HG03103 (cell line): ENCODE measurements at regions not wholly inside any gene's neighbourhood (a gene's known extent, or its start where the extent isn't known, plus 50 kb on each side); places are given as distances from the start of the nearest gene placed in this dataset.

Experiments
- ATAC-seq: cut with Tn5 transposase; IDR thresholded peaks from one replicate; pipeline ENCODE4 v1.9.1; 2021; ENCODE audit warnings: low read depth; ENCODE audit not compliant: unreplicated experiment

- ATAC-seq: no peak
Measured at GRCh38 chr1:173128742-173129141, 78.0 kb upstream of the TNFSF18 start.

DNA sequence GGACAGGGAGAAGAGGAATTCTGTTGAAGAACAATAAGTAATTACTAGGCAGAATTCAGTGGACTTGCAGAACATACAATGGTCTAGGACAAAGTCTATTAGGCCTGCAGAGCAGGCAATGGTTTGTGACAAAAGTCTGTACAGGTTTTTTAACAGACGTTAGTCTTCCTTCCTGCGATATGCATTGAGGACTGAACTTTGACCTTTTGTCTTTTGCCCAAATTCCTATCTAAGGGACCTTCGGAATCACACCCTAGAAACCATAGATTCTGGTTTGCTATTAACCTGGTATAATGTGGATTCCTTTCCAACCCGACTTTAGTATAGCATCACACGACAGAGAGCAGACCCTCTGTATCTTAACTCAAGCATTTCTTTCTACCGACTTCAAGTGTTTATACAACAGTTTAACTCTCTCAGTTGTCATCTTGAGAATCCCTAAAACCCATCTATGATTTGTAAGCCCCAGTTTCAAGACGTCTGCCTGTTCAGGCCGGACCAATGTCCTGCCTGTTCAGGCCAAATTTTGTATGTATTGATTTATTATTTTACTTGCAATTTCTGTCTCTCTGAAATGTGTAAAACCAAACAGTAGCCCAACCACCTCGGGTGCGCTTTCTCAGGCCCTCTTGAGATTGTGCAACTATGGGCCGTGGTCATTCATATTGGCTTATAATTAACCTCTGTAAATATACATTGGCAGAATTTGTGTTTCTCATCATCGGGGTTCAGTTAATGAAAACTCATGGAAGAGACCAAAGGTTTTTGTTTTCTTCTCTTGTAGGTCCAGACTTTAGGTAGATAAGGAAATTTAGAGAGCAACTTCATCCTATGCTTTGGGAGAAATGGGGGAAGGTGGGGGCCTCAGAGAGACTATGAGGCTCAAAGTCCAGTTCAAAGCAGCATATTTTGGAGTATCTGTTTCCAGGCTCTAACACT lies 76.9 kb upstream of the TNFSF18 start:
- no peak for ATAC-seq

DNA sequence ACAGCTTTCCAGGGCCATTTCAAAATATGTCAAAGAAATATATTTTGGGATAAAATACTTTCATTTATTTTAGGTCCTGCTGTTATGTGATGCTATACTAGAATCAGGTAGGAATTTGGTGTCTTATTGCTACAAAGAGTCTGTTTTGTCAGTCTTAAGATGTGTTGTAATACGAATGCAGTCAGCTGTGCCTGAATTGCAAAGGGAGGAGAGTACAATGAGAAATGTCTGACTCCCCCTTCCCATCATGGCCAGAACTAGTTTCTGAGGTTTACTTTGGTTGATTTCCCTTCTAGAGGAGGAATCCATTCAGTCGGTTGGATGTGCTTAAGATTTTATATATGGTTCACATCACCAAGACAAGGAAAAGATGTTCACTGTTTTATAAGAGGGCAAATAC lies 75.7 kb upstream of the TNFSF18 start:
- ATAC-seq: no peak

GRCh38 chr1:173122958-173123852 lies 72.5 kb upstream of the TNFSF18 start:
- no peak for ATAC-seq

- ATAC-seq: no peak
Measured at GRCh38 chr1:173122344-173122935, 71.7 kb upstream of the TNFSF18 start.

- no peak for ATAC-seq
Measured at GRCh38 chr1:173118404-173118803, 67.7 kb upstream of the TNFSF18 start.

DNA sequence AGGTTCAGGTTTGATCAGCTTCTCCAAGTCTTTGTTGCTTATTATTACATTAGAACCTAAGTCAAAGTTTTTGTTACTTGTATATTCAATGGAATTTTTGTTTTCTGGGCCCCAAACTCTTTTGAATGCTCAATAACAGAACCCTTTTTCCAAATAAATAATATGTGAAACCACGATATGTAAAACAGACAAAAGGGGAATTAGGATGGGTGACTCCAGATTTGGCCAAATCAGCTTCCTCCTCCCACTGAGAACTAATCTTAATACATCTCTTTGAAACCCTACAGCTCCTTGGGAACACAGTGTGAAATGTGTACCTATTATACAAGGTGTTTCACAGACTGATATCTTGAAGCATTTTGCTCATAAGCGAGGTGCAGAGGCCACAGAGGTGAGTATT lies 67.0 kb upstream of the TNFSF18 start:
- ATAC-seq: no peak

DNA sequence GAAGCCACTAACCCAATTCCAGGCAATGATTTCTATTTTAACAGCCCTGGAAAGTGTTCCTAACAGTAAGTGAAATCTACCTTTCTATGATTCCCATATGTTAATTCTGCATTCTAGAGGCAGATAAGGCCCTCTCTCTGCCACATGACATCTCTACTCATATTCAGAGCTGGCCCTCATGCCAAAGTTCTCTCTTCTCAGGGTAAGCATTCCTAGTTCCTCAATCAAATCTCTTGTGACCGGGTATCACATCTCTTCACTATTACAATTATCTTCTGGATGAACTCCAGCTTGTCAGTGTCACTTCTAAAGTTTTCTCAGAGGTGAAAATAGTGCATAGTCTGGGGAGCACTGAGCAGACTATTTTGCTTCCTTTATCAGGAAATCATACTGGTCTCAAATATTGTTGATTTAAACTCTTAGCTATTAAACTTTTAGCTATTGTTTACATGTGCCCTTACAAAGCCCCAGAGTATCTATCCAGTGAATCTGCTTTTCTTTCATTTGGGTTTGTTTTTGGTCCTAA lies 66.4 kb upstream of the TNFSF18 start:
- ATAC-seq: no peak

- no peak for ATAC-seq
Measured at GRCh38 chr1:173114346-173114745, 63.6 kb upstream of the TNFSF18 start.

DNA sequence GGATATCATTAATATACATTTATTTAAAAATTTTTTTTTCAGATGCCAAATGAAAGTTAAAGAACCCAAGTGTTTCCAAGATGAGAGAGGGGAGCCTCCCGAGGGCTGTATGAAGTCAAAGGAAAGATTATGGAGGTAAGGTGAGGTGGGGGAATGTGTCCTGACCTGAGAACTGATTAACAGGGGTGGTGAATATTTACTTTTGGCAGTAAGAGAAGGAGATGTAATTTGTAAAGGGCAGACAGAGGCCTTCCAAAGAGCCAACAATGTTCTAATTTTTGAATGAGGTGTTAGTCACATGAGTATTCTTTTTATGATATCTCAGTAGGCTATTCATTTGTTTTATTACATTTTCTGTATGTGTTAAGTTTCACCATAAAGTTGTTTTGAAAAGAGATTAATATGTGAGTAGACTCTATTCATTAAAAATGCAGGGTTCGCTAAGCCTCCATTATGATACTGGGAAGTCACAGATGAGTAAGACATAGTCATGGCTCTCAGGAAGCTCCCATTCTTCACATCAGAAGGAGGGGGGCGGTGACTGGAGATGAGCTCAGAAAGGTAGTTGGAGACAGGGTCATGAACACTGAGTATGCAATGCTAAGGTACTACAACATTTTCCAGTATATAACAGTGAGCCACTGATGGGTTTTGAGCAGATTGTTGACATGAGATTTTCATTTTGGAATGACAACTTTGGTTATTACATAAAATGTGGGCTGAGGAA lies 62.4 kb upstream of the TNFSF18 start:
- ATAC-seq: no peak

DNA sequence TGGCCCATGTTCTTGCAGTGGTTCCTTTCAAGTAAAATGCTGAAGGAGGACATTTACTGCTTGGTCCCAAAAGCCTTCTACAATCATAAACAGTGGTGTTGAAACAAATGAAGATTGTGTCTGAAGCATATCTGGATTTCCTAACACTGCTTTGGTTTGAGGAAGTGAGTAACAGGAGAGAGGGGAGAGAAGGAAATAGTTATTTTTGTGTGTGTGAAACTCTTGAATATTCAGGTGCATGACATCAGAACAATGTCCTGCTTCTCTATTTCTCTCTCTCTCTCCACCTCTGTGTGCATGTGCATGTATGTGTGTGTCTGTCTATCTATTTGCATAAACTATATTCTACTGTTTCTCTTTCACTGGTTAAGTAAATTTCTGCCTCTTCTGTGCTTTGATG lies 61.4 kb upstream of the TNFSF18 start:
- ATAC-seq: peak; percentile 97

GRCh38 chr1:173107696-173108095 lies 57.0 kb upstream of the TNFSF18 start:
- no peak for ATAC-seq

DNA sequence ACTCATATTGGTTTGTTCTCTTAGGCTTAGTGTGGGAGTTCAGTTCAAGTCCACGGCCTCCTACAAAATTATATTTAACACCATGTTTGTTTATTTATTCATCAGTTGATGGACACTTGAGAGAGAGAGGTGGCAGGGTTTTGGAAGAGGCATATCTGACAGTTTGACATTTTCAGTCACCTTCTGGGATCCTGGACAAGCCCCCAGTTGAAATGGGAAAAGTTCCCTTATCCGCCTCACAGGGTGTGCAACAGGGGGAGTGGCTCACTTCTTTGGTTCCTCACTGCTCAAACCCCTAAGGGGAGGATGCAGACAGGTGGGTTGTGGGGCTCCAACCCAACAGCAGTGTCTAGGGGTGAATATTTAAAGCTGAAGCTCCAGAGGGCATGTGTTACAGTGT lies 52.3 kb upstream of the TNFSF18 start:
- no peak for ATAC-seq

DNA sequence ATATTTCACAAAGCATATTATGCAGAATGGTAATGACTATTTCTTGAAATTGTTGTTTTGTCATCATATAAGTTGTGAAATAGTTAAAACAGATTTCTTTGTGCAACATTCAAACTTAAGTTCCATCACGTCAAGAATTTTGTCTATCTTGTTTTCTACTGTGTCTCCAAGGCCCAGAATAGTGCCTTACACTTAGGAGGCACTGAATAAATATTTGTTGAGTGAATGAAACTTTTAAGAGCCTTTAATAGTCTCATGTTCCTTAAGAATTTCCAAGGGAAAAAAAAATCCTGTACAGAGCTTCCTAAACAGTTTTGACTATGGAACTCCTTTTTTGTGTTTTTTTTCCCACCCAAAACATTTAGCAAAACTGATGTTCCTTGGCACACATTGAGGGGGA lies 50.8 kb upstream of the TNFSF18 start:
- no peak for ATAC-seq

GRCh38 chr1:173100476-173101107 lies 49.9 kb upstream of the TNFSF18 start:
- no peak for ATAC-seq
